ENCODE measurements at regions not wholly inside any gene's neighbourhood (a gene's known extent, or its start where the extent isn't known, plus 50 kb on each side); places are given as distances from the start of the nearest gene placed in this dataset.

GRCh38 chr19:46546194-46546896 is 50.7 kb upstream of the PNMA8B start:
- Histone ChIP-seq H3K4me3 (ENCODE audit: low read depth in 1 of 2, low read length in 2 of 2) (peak overlapping the region in 1 of 2 donors; percentile 35), H3K9me3 (ENCODE audit: control insufficient read depth in 1 of 2, low read length in 2 of 2) (peaks cover 0 to 8% of the 10 kb centered on the region in 2 donors), H3K27me3 (ENCODE audit: low read depth, low read length) (no peaks in the 10 kb centered on the region), H3K27ac (ENCODE audit: low read length) (no peak overlapping the region), H3K36me3 (ENCODE audit: control insufficient read depth in 1 of 2, insufficient read depth in 2 of 2, low read length in 2 of 2) (no peaks in the 10 kb centered on the region), H3K4me1 (ENCODE audit: control insufficient read depth in 1 of 2, insufficient read depth in 2 of 2, low read length in 2 of 2) (no peaks in the 10 kb centered on the region)

GRCh38 chr19:46550684-46551083 is 50.4 kb upstream of the CALM3 start:
- Histone ChIP-seq H3K27ac (ENCODE audit: low read length) (no peak overlapping the region), H3K27me3 (ENCODE audit: low read depth, low read length) (no peaks in the 10 kb centered on the region), H3K4me3 (ENCODE audit: low read depth in 1 of 2, low read length in 2 of 2) (no peak overlapping the region), H3K9me3 (ENCODE audit: control insufficient read depth in 1 of 2, low read length in 2 of 2) (peaks cover 0 to 10% of the 10 kb centered on the region in 2 donors), H3K4me1 (ENCODE audit: control insufficient read depth in 1 of 2, insufficient read depth in 2 of 2, low read length in 2 of 2) (no peaks in the 10 kb centered on the region), H3K36me3 (ENCODE audit: control insufficient read depth in 1 of 2, insufficient read depth in 2 of 2, low read length in 2 of 2) (no peaks in the 10 kb centered on the region)

GRCh38 chr19:46551164-46551563 is 50.0 kb upstream of the CALM3 start:
- no peaks in the 10 kb centered on the region for H3K4me1 ChIP-seq (ENCODE audit: control insufficient read depth in 1 of 2, insufficient read depth in 2 of 2, low read length in 2 of 2)
- H3K27me3 ChIP-seq (ENCODE audit: low read depth, low read length), result no peaks in the 10 kb centered on the region
- H3K27ac ChIP-seq (ENCODE audit: low read length), result no peak overlapping the region
- H3K4me3 ChIP-seq (ENCODE audit: low read depth in 1 of 2, low read length in 2 of 2), result no peak overlapping the region
- no peaks in the 10 kb centered on the region for H3K36me3 ChIP-seq (ENCODE audit: control insufficient read depth in 1 of 2, insufficient read depth in 2 of 2, low read length in 2 of 2)
- peaks cover 0 to 11% of the 10 kb centered on the region in 2 donors for H3K9me3 ChIP-seq (ENCODE audit: control insufficient read depth in 1 of 2, low read length in 2 of 2)

Data from muscle layer of duodenum (tissue), 2 donors.